Vagina (tissue), 2 donors: ENCODE measurements at regions not wholly inside any gene's neighbourhood (a gene's known extent, or its start where the extent isn't known, plus 50 kb on each side); places are given as distances from the start of the nearest gene placed in this dataset.

Experiments used
- DNase-seq, 2 donors: peaks; one replicate each; pipeline ENCODE4 v3.0.0-alpha.2; 2017; ENCODE audit errors: extremely low spot score in 2 of 2
- H3K27ac ChIP-seq: fragments of 200-600 bp; sonication (generic); one replicate; pipeline ENCODE4 v1.5.1; 2019
- H3K27me3 ChIP-seq: fragments of 200-600 bp; sonication (generic); one replicate; pipeline ENCODE4 v1.5.1; 2019
- H3K36me3 ChIP-seq, 2 donors: fragments of 200-600 bp; sonication (generic); one replicate each; pipeline ENCODE4 v1.5.1; 2017 to 2019
- H3K4me1 ChIP-seq: fragments of 200-600 bp; sonication (generic); one replicate; pipeline ENCODE4 v1.5.1; 2019
- H3K4me3 ChIP-seq, 2 donors: fragments of 200-600 bp; sonication (generic); 1 replicate in 1 of 2; 2 replicates in 1 of 2; pipeline ENCODE4 v1.5.1; 2016 to 2019
- H3K9me3 ChIP-seq: fragments of 200-600 bp; sonication (generic); one replicate; pipeline ENCODE4 v1.5.1; 2019
- CTCF ChIP-seq, 3 experiments: fragments of 450-650 bp in 2 of 3; fragments of 200-600 bp in 1 of 3; sonication (generic) in 1 of 3; IDR thresholded peaks; one replicate each; pipeline ENCODE4 v1.5.1; 2017 to 2019; ENCODE audit warnings: antibody characterized with exemption in 3 of 3, mild to moderate bottlenecking in 2 of 3, moderate library complexity in 2 of 3
- POLR2A ChIP-seq, 2 donors: fragments of 450-650 bp; IDR thresholded peaks; one replicate each; pipeline ENCODE4 v1.6.1; 2017; ENCODE audit warnings: antibody characterized with exemption in 2 of 2, mild to moderate bottlenecking in 2 of 2, moderate library complexity in 2 of 2
- POLR2AphosphoS5 ChIP-seq, 2 donors: sonication (generic); formaldehyde crosslinking; IDR thresholded peaks; one replicate each; pipeline ENCODE4 v1.9.0; 2017; ENCODE audit warnings: antibody characterized with exemption in 2 of 2, mild to moderate bottlenecking in 2 of 2, low read depth in 1 of 2; ENCODE audit not compliant: insufficient read depth in 1 of 2
- intact Hi-C: fragments of 100-400 bp; cut with DNase I; formaldehyde crosslinking; loops from one replicate; pipeline ENCODE4 v1.15.1; 2023

DNA sequence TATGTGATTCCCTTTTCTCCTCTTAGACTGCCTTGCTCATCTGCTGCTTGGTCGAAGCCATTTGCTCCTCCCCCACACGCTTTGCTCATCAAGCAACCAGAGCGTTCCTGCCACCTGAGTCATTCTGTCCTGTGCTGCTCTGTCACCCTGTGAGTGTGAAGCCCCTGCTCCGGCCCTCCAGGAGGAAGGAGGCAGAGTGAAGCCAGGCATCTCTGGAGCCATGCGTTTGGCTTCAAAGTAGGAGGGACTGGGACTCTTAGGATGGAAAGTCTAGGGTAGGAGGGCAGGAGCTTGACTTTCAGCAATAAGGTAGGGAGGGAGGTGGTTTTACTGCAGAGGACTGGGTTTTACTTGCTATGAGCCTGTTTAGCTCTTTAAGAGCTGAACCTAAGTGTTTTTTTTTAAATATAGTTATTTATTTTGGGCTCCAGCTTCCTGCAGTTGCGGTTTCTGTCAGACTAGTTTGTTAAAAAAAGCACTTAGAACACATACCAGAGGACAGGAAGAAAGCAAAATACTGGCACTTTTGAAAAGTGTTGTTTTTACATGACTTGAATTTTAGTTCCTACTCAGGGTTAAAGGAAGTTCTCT, 63.6 kb downstream of the SPINK2 start:
- H3K27ac ChIP-seq = peak overlapping the region; percentile 78
- no peaks in the 10 kb centered on the region for H3K9me3 ChIP-seq
- no peaks in the 10 kb centered on the region for H3K27me3 ChIP-seq
- peak in 1 of 2 donors; percentile 54 for TF ChIP-seq POLR2AphosphoS5 (IDR thresholded peaks at IDR 0.05; ENCODE audit: insufficient read depth in 1 of 2, low read depth in 1 of 2)
- TF ChIP-seq POLR2A (IDR thresholded peaks at IDR 0.05) = no peak
- H3K36me3 ChIP-seq = no peaks in the 10 kb centered on the region
- no peak for DNase-seq
- no peak overlapping the region for H3K4me3 ChIP-seq
- intact Hi-C loops = no loop called here
- H3K4me1 ChIP-seq = peaks cover 18% of the 10 kb centered on the region

DNA sequence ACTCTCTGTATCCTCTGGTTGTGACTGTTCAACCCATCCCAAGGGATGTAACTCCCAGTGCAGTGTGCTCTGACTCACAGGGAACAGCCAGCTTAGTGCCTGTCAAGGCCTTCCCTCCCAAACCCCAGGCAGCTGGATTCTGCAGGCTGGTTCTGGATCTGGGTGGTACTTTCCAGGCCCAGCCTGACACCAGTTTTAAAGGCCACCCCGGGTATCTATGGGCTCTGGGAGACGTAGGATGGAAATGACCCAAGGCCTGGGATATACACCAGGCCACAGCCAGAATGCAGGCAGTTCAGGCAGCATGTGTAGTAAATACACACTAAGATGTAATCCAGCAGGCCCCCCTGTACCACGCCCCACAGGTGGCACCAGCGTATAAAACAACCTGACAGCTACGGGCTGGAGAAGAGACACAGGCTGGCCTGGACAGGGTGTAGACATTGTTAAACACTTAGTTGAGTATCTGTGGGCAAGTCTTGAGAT, 64.2 kb downstream of the SPINK2 start:
- H3K4me1 ChIP-seq = peaks cover 18% of the 10 kb centered on the region
- H3K4me3 ChIP-seq = no peak overlapping the region
- no peaks in the 10 kb centered on the region for H3K27me3 ChIP-seq
- peak in 1 of 2 donors; percentile 20 for TF ChIP-seq POLR2AphosphoS5 (IDR thresholded peaks at IDR 0.05; ENCODE audit: insufficient read depth in 1 of 2, low read depth in 1 of 2)
- no peak for TF ChIP-seq CTCF (IDR thresholded peaks at IDR 0.05)
- DNase-seq = no peak
- H3K36me3 ChIP-seq = no peaks in the 10 kb centered on the region
- intact Hi-C loops = no loop called here
- H3K27ac ChIP-seq = peak overlapping the region; percentile 78
- H3K9me3 ChIP-seq = no peaks in the 10 kb centered on the region

GRCh38 chr4:56755901-56756300, 65.6 kb downstream of the SPINK2 start:
- no peak for DNase-seq
- no peak overlapping the region for H3K27ac ChIP-seq
- intact Hi-C loops = no loop called here

DNA sequence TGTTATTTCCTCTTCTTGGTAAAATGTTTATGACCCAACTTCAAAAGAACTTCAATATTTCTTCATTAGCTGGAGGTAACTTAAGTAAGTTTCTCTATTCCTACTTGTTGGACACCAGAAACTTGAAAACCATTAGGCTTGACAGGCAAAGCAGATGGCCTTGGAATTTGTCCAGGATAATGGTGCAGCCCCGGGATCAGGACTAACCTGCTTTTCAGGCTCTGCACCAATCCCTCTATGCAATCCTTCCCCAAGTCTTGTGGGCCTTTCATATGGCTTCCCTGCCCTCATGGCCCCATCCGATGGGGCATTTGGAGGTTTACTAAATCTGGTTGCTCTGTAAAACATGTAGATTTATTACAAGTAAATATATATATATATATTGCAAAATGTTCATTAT, 68.5 kb downstream of the SPINK2 start:
- no peak overlapping the region for H3K27ac ChIP-seq
- H3K4me3 ChIP-seq = no peak overlapping the region
- intact Hi-C loops = no loop called here
- no peaks in the 10 kb centered on the region for H3K27me3 ChIP-seq
- TF ChIP-seq POLR2AphosphoS5 (IDR thresholded peaks at IDR 0.05; ENCODE audit: insufficient read depth in 1 of 2, low read depth in 1 of 2) (peak in 1 of 2 donors; percentile 68), POLR2A (IDR thresholded peaks at IDR 0.05) (no peak)
- DNase-seq = no peak
- no peaks in the 10 kb centered on the region for H3K9me3 ChIP-seq
- H3K4me1 ChIP-seq = peaks cover 9% of the 10 kb centered on the region
- H3K36me3 ChIP-seq = no peaks in the 10 kb centered on the region

More at GRCh38 chr4:56755901-56756300, 65.6 kb downstream of the SPINK2 start:
- Histone ChIP-seq H3K4me3 (no peak overlapping the region), H3K4me1 (peaks cover 18% of the 10 kb centered on the region), H3K9me3 (no peaks in the 10 kb centered on the region), H3K36me3 (no peaks in the 10 kb centered on the region), H3K27me3 (no peaks in the 10 kb centered on the region)
- TF ChIP-seq POLR2AphosphoS5 (IDR thresholded peaks at IDR 0.05; ENCODE audit: insufficient read depth in 1 of 2, low read depth in 1 of 2) (no peak), POLR2A (IDR thresholded peaks at IDR 0.05) (no peak), CTCF (IDR thresholded peaks at IDR 0.05) (no peak)

- H3K4me3 ChIP-seq = no peak overlapping the region
These were observed 69.1 kb upstream of the HOPX start for GRCh38 chr4:56750231-56750630.

More at GRCh38 chr4:56750231-56750630, 69.1 kb upstream of the HOPX start:
- TF ChIP-seq POLR2AphosphoS5 (IDR thresholded peaks at IDR 0.05; ENCODE audit: insufficient read depth in 1 of 2, low read depth in 1 of 2) = no peak
- no peak for TF ChIP-seq POLR2A (IDR thresholded peaks at IDR 0.05)
- TF ChIP-seq CTCF (IDR thresholded peaks at IDR 0.05) = no peak
- DNase-seq = no peak
- H3K27me3 ChIP-seq = no peaks in the 10 kb centered on the region
- no peaks in the 10 kb centered on the region for H3K9me3 ChIP-seq
- intact Hi-C loops = no loop called here
- no peak overlapping the region for H3K27ac ChIP-seq
- no peaks in the 10 kb centered on the region for H3K4me1 ChIP-seq
- H3K36me3 ChIP-seq = no peaks in the 10 kb centered on the region
